GM06990 (cell line): ENCODE measurements at regions not wholly inside any gene's neighbourhood (a gene's known extent, or its start where the extent isn't known, plus 50 kb on each side); places are given as distances from the start of the nearest gene placed in this dataset.
A peak's percentile ranks its signal among the peaks of the same experiment; 100 is the strongest.

Experiments
- DNase-seq: peaks from one replicate; pipeline ENCODE4 v3.0.0-alpha.2; 2011; ENCODE audit not compliant: insufficient read length; ENCODE audit errors: extremely low read depth
- H3K27me3 ChIP-seq: replicated peaks from 2 replicates; pipeline ENCODE4 v1.6.0; 2011; ENCODE audit warnings: low read length; ENCODE audit not compliant: control insufficient read depth, insufficient read depth
- H3K36me3 ChIP-seq: 2 replicates; pipeline ENCODE4 v1.5.1; 2011; ENCODE audit warnings: low read length; ENCODE audit not compliant: control insufficient read depth, insufficient read depth
- H3K4me3 ChIP-seq: replicated peaks from 2 replicates; pipeline ENCODE4 v1.5.1; 2011; ENCODE audit warnings: low read depth, mild to moderate bottlenecking, control low read depth, low read length
- TF ChIP-seq, protein P1 (sequence below): IDR thresholded peaks from 2 replicates; pipeline ENCODE4 v1.5.1; 2011; ENCODE audit warnings: low read length, control low read depth, mild to moderate bottlenecking, inconsistent platforms; ENCODE audit not compliant: insufficient read depth, poor library complexity, severe bottlenecking

DNA sequence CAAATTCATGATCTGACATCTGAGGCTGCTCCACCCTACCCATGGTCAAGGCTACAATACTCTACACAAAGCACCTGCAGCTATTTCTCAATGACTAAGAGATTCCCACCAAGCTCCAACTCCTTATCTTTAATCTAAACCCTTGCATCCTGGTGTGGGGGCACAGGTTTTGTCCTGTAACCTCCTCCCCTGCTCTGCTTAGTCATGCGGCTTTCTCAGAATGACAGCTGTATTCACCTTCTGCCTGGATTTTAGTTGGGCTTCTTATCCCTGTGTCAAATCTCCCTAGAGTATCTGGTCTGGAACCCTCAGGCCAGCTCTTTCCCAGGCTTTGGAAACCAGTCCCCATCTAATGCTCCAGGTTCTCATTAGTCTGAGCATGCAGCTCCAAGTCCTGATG lies 159.0 kb downstream of the BARHL2 start:
- Histone ChIP-seq H3K4me3 (no peak overlapping the region), H3K36me3 (no peaks in the 10 kb centered on the region), H3K27me3 (no peaks in the 10 kb centered on the region)
- TF ChIP-seq, protein P1, sequence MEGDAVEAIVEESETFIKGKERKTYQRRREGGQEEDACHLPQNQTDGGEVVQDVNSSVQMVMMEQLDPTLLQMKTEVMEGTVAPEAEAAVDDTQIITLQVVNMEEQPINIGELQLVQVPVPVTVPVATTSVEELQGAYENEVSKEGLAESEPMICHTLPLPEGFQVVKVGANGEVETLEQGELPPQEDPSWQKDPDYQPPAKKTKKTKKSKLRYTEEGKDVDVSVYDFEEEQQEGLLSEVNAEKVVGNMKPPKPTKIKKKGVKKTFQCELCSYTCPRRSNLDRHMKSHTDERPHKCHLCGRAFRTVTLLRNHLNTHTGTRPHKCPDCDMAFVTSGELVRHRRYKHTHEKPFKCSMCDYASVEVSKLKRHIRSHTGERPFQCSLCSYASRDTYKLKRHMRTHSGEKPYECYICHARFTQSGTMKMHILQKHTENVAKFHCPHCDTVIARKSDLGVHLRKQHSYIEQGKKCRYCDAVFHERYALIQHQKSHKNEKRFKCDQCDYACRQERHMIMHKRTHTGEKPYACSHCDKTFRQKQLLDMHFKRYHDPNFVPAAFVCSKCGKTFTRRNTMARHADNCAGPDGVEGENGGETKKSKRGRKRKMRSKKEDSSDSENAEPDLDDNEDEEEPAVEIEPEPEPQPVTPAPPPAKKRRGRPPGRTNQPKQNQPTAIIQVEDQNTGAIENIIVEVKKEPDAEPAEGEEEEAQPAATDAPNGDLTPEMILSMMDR: no peak
- DNase-seq: no peak

GRCh38 chr1:90557706-90558105 lies 159.4 kb downstream of the BARHL2 start:
- TF ChIP-seq, protein P1: no peak
- DNase-seq: no peak
- Histone ChIP-seq H3K4me3 (no peak overlapping the region), H3K27me3 (no peaks in the 10 kb centered on the region), H3K36me3 (no peaks in the 10 kb centered on the region)

DNA sequence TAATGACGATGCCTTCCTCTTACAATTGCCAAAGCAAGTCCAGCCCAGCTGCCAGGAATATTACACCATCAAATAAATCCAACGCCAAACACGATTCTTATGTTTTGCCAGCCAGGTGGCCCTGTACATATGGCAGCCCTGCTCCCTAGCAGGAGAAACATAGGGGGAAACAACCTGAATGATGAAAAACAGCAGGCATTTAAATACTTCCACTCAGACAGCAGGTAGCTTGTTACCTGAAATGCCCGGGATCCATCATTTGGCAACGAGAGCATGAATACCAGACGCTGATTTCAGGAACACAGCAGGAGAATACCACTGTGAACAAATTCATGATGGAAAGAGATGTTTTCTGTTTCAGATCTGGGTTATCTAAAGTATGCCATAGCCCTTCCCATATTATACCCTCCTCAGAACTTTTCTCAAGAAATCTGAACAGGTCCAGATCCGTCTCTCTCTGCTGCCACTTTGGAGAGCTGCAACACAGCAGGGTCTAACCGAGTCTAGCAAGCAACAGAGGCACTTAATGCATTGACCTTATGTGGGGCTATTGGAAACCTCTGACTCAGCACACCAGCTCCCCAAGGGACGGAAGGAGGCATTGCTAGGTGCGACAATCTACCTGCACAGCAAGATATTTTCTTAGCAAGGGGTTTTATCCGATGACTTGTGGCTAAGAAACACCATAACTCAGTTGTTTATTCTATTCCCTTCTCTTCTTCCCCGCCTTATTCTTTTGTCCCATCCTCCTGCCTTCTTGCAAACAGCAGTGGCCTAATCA lies 166.3 kb downstream of the BARHL2 start:
- DNase-seq: no peak
- no peaks in the 10 kb centered on the region for H3K27me3 ChIP-seq
- H3K36me3 ChIP-seq: no peaks in the 10 kb centered on the region
- TF ChIP-seq, protein P1: peak; percentile 23
- H3K4me3 ChIP-seq: no peak overlapping the region

GRCh38 chr1:90544356-90544755 lies 172.7 kb downstream of the BARHL2 start:
- Histone ChIP-seq H3K36me3 (no peaks in the 10 kb centered on the region), H3K4me3 (no peak overlapping the region), H3K27me3 (no peaks in the 10 kb centered on the region; the same call in 1 of the 2 replicates)
- TF ChIP-seq, protein P1: no peak
- no peak for DNase-seq

DNA sequence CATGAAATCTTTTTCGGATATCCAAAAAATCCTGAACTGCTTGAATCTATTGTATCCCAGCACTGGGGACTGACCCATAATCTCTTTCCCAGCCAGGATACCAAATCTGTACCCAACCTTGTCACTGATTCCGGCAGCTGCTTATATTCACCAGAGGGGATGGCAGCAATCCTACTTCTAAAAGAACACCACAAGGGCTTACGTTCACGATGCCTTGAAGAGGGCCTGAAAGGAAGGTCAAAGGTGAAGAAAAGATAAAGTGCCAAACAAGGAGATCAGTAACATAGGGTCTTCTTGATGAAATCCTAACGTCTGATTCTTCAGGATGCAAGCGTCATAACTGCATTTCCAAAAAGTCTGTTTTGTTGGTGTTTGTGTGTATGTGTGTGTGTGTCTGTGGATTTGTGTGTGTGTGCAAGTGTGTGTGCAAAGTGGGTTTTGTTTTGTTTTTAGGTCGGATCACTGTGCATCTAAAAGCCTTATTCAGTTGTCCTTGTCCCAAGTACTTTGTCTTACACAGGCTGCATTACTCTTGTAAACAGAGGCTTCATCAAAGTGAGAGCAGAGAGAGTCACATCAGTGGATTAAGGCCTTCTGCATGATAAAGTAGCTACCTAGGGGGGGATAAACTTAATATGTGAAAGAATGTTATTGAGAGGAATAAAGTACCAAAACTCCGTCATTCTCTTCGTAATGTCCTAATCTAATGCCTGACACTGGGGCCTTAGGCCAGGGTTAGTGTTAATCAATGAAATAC lies 179.3 kb downstream of the BARHL2 start:
- DNase-seq: no peak
- TF ChIP-seq, protein P1: no peak
- H3K36me3 ChIP-seq: no peaks in the 10 kb centered on the region
- H3K4me3 ChIP-seq: no peak overlapping the region
- H3K27me3 ChIP-seq: no peaks in the 10 kb centered on the region; the same call in 1 of the 2 replicates
